SK-N-SH (cell line): ENCODE measurements at regions not wholly inside any gene's neighbourhood (a gene's known extent, or its start where the extent isn't known, plus 50 kb on each side); places are given as distances from the start of the nearest gene placed in this dataset.

ENCODE experiments used
- CTCF ChIA-PET: fragments of 300-600, 350-600 bp; formaldehyde crosslinking; extraction: SDS; loops from one replicate; lab custom pipeline; 2021; lab: Yijun Ruan, JAX
- POLR2A ChIA-PET: fragments of 350-600 bp; sonication (Branson Sonifier 250); formaldehyde crosslinking; extraction: SDS; loops from one replicate; lab custom pipeline; 2020; ENCODE audit warnings: antibody characterized with exemption, inconsistent platforms; lab: Yijun Ruan, JAX
- DNase-seq: peaks from one replicate; pipeline ENCODE4 v3.0.0; 2012
- H2AFZ ChIP-seq: fragments of 200-600 bp; sonication (generic); 2 replicates; pipeline ENCODE4 v1.8.1; 2016; ENCODE audit warnings: antibody characterized with exemption, mild to moderate bottlenecking, low read depth
- H3F3A ChIP-seq: fragments of 200-600 bp; sonication (generic); replicated peaks from 2 replicates; pipeline ENCODE3; 2016; ENCODE audit warnings: antibody characterized with exemption, mild to moderate bottlenecking; ENCODE audit not compliant: insufficient read depth
- H3K27ac ChIP-seq, 2 experiments: fragments of 200-500 bp in 1 of 2; fragments of 200-600 bp in 1 of 2; sonication (Bioruptor generic) in 1 of 2; sonication (generic), shearing (Covaris generic) in 1 of 2; 2 replicates each; pipeline versions ENCODE4 v1.5.1 to v1.6.1; 2014 to 2016; ENCODE audit warnings: low read depth in 2 of 2, inconsistent platforms in 1 of 2, low read length in 1 of 2, mild to moderate bottlenecking in 1 of 2, mixed read lengths in 1 of 2
- H3K27me3 ChIP-seq: fragments of 200-600 bp; sonication (generic), shearing (Covaris generic); 2 replicates; pipeline ENCODE4 v1.6.1; 2016; ENCODE audit warnings: mixed run types; ENCODE audit not compliant: insufficient read depth
- H3K36me3 ChIP-seq, 2 experiments: fragments of 200-500 bp in 1 of 2; fragments of 200-600 bp in 1 of 2; sonication (Bioruptor generic) in 1 of 2; sonication (generic) in 1 of 2; replicated peaks in 1 of 2; 2 replicates each; pipeline versions ENCODE3 to v1.5.1; 2014 to 2016; ENCODE audit warnings: low read length in 1 of 2, mild to moderate bottlenecking in 1 of 2; ENCODE audit not compliant: insufficient read depth in 2 of 2, control insufficient read depth in 1 of 2
- H3K4me1 ChIP-seq, 2 experiments: fragments of 200-500 bp in 1 of 2; fragments of 200-600 bp in 1 of 2; sonication (Bioruptor generic) in 1 of 2; sonication (generic), shearing (Covaris generic) in 1 of 2; 2 replicates each; pipeline versions ENCODE4 v1.5.1 to v1.6.1; 2014 to 2016; ENCODE audit warnings: low read depth in 1 of 2, low read length in 1 of 2, mixed run types in 1 of 2; ENCODE audit not compliant: insufficient read depth in 2 of 2, control insufficient read depth in 1 of 2
- H3K4me2 ChIP-seq: fragments of 200-600 bp; sonication (generic), shearing (Covaris generic); 2 replicates; pipeline ENCODE4 v1.6.1; 2017; ENCODE audit warnings: mixed run types
- H3K4me3 ChIP-seq, 2 experiments: fragments of 200-500 bp in 1 of 2; fragments of 200-600 bp in 1 of 2; sonication (Bioruptor generic) in 1 of 2; sonication (generic), shearing (Covaris generic) in 1 of 2; 2 replicates each; pipeline versions ENCODE4 v1.5.1 to v1.8.1; 2014 to 2016; ENCODE audit warnings: low read depth in 2 of 2, inconsistent platforms in 1 of 2, low read length in 1 of 2, mild to moderate bottlenecking in 1 of 2, mixed read lengths in 1 of 2, moderate library complexity in 1 of 2
- H3K79me2 ChIP-seq: fragments of 200-600 bp; sonication (generic); 2 replicates; pipeline ENCODE4 v1.8.1; 2017; ENCODE audit warnings: mild to moderate bottlenecking; ENCODE audit not compliant: insufficient read depth
- H3K9ac ChIP-seq: fragments of 200-600 bp; sonication (generic); 2 replicates; pipeline ENCODE4 v1.6.1; 2017; ENCODE audit warnings: mixed run types
- H3K9me2 ChIP-seq: fragments of 200-600 bp; sonication (generic); 2 replicates; pipeline ENCODE4 v1.6.1; 2017; ENCODE audit warnings: mixed run types
- H3K9me3 ChIP-seq: fragments of 200-600 bp; sonication (generic); 2 replicates; pipeline ENCODE4 v1.6.1; 2017; ENCODE audit warnings: mixed run types, mild to moderate bottlenecking, moderate library complexity
- H4K20me1 ChIP-seq: fragments of 200-600 bp; sonication (generic); 2 replicates; pipeline ENCODE4 v1.6.1; 2017; ENCODE audit warnings: mild to moderate bottlenecking, mixed run types; ENCODE audit not compliant: insufficient read depth
- IRF3 ChIP-seq: fragments of 150-350 bp; IDR thresholded peaks from 2 replicates; pipeline ENCODE4 v1.6.1; 2016; ENCODE audit warnings: mild to moderate bottlenecking, low read depth, low read length
- MXI1 ChIP-seq: IDR thresholded peaks from 2 replicates; pipeline ENCODE4 v1.6.1; 2012; ENCODE audit warnings: mild to moderate bottlenecking, low read depth, low read length, improper control_type of control experiment
- NFIC ChIP-seq: IDR thresholded peaks from 2 replicates; pipeline ENCODE4 v1.4.0; 2012; ENCODE audit warnings: borderline replicate concordance
- NRF1 ChIP-seq: IDR thresholded peaks from 2 replicates; pipeline ENCODE4 v1.6.1; 2012; ENCODE audit warnings: low read depth, mild to moderate bottlenecking, low read length
- RAD21 ChIP-seq: IDR thresholded peaks from 2 replicates; pipeline ENCODE4 v1.6.1; 2012; ENCODE audit warnings: mild to moderate bottlenecking, low read length
- TEAD4 ChIP-seq: IDR thresholded peaks from 2 replicates; pipeline ENCODE4 v1.4.0; 2012; ENCODE audit warnings: mild to moderate bottlenecking, borderline replicate concordance; ENCODE audit not compliant: insufficient read depth
- USF2 ChIP-seq: fragments of 150-350 bp; IDR thresholded peaks from 2 replicates; pipeline ENCODE4 v1.6.1; 2017; ENCODE audit warnings: antibody characterized with exemption, low read length, low read depth, borderline replicate concordance
- WGBS: methylation state at CpG from one replicate; pipeline ENCODE4 v1.1.6; 2017; ENCODE audit warnings: low lambda C conversion rate; 5-methylcytosine and 5-hydroxymethylcytosine counted together

- H3K27me3 ChIP-seq = no peaks in the 10 kb centered on the region; the same call in 1 of the 2 replicates
- H3K9me3 ChIP-seq = no peaks in the 10 kb centered on the region
- ChIA-PET CTCF (no interaction called here), POLR2A (no interaction called here)
- 3% methylated on average over 3 of the region's 3 CpGs for WGBS
- H3K4me3 ChIP-seq = no peak overlapping the region
- H4K20me1 ChIP-seq = no peaks in the 10 kb centered on the region
- TF ChIP-seq RAD21 (no peak), IRF3 (no peak), MXI1 (no peak), USF2 (no peak)
- no peak overlapping the region for H3K9ac ChIP-seq
- H3K4me1 ChIP-seq = no peaks in the 10 kb centered on the region
- H3K27ac ChIP-seq = no peak overlapping the region
- H3F3A ChIP-seq = no peaks in the 10 kb centered on the region
- H3K9me2 ChIP-seq = no peaks in the 10 kb centered on the region
- H2AFZ ChIP-seq = no peak overlapping the region
- no peaks in the 10 kb centered on the region for H3K36me3 ChIP-seq
- no peak overlapping the region for H3K4me2 ChIP-seq
- no peak for DNase-seq
- no peaks in the 10 kb centered on the region for H3K79me2 ChIP-seq
These were observed 322.5 kb downstream of the PMP22 start for GRCh38 chr17:14942526-14943190.

GRCh38 chr17:14940938-14941265 lies 324.2 kb downstream of the PMP22 start:
- no peak for DNase-seq
- H3K27ac ChIP-seq = no peak overlapping the region
- 6% methylated on average over 3 of the region's 3 CpGs for WGBS
- no peaks in the 10 kb centered on the region for H3K4me1 ChIP-seq
- H3K27me3 ChIP-seq = no peaks in the 10 kb centered on the region; the same call in 1 of the 2 replicates
- no peak overlapping the region for H3K4me2 ChIP-seq
- POLR2A ChIA-PET = no interaction called here
- no peaks in the 10 kb centered on the region for H4K20me1 ChIP-seq
- H3K9me3 ChIP-seq = no peaks in the 10 kb centered on the region
- H3K9ac ChIP-seq = no peak overlapping the region
- no peaks in the 10 kb centered on the region for H3F3A ChIP-seq
- H3K36me3 ChIP-seq = no peaks in the 10 kb centered on the region
- no peaks in the 10 kb centered on the region for H3K79me2 ChIP-seq
- no peak overlapping the region for H3K4me3 ChIP-seq
- CTCF ChIA-PET = interaction anchor here (1.2 to 2.9 kb wide), 2 partner anchors 14 to 35 kb away, joined by 3 to 18 read pairs; no protein-coding TSS in a partner anchor
- H2AFZ ChIP-seq = no peak overlapping the region
- TF ChIP-seq IRF3 (no peak), NRF1 (no peak), NFIC (no peak), TEAD4 (no peak)
- no peaks in the 10 kb centered on the region for H3K9me2 ChIP-seq
